Heart left ventricle (tissue), 16 donors: ENCODE measurements at regions not wholly inside any gene's neighbourhood (a gene's known extent, or its start where the extent isn't known, plus 50 kb on each side); places are given as distances from the start of the nearest gene placed in this dataset.

Experiments used
- ATAC-seq, 4 donors: fragments of 200-7000 bp; cut with Tn5 transposase; one replicate each; pipeline ENCODE4 v1.9.1; 2020 to 2022; ENCODE audit warnings: moderate library complexity in 4 of 4, mild to moderate bottlenecking in 3 of 4, moderate number of reproducible peaks in 1 of 4
- DNase-seq, 5 donors: peaks; one replicate each; pipeline ENCODE4 v3.0.0-alpha.2; 2020
- H3K27ac ChIP-seq, 12 donors: fragments of 200-600 bp; sonication (generic) in 4 of 12; one replicate each; pipeline versions ENCODE4 v1.5.0 to v1.8.0; 2016 to 2022; ENCODE audit warnings: mild to moderate bottlenecking in 2 of 12
- H3K27me3 ChIP-seq, 9 donors: fragments of 200-600 bp; sonication (generic) in 2 of 9; one replicate each; pipeline versions ENCODE4 v1.5.1 to v1.8.0; 2016 to 2022; ENCODE audit warnings: mild to moderate bottlenecking in 3 of 9
- H3K36me3 ChIP-seq, 9 donors: fragments of 200-600 bp; sonication (generic) in 2 of 9; one replicate each; pipeline versions ENCODE4 v1.5.0 to v1.8.0; 2018 to 2022; ENCODE audit warnings: mild to moderate bottlenecking in 2 of 9
- H3K4me1 ChIP-seq, 12 donors: fragments of 200-600 bp; sonication (generic) in 4 of 12; one replicate each; pipeline versions ENCODE4 v1.5.0 to v1.8.0; 2016 to 2022; ENCODE audit warnings: mild to moderate bottlenecking in 3 of 12
- H3K4me3 ChIP-seq, 12 donors: fragments of 200-600 bp; sonication (generic) in 4 of 12; one replicate each; pipeline versions ENCODE4 v1.5.0 to v1.8.0; 2017 to 2022; ENCODE audit warnings: mild to moderate bottlenecking in 9 of 12, moderate library complexity in 4 of 12
- H3K9me3 ChIP-seq, 12 donors: fragments of 200-600 bp; sonication (generic) in 4 of 12; one replicate each; pipeline versions ENCODE4 v1.5.0 to v1.8.0; 2016 to 2022; ENCODE audit warnings: mild to moderate bottlenecking in 1 of 12
- POLR2A ChIP-seq, 2 donors: fragments of 450-650 bp; IDR thresholded peaks; one replicate each; pipeline ENCODE4 v1.6.1; 2017; ENCODE audit warnings: antibody characterized with exemption in 2 of 2, mild to moderate bottlenecking in 2 of 2, moderate library complexity in 2 of 2
- WGBS, 4 donors: extraction: QIAGEN DNeasy Blood & Tissue Kit in 2 of 4; methylation state at CpG; one replicate each; pipeline versions ENCODE4 v1.1.5 to v1.1.7; 2013 to 2018; 5-methylcytosine and 5-hydroxymethylcytosine counted together
- intact Hi-C, 10 donors: fragments of 100-400 bp; cut with DNase I; formaldehyde crosslinking; loops; one replicate each; pipeline versions ENCODE4 v1.11.1 to v1.14.2; 2022
- TF ChIP-seq, protein P1 (sequence below), 12 donors: fragments of 200-600 bp; sonication (generic) in 4 of 12; IDR thresholded peaks; one replicate each; pipeline versions ENCODE4 v1.5.0 to v1.8.0; 2018 to 2022; ENCODE audit warnings: antibody characterized with exemption in 12 of 12, mild to moderate bottlenecking in 5 of 12
- donor health status: ischemic (EF 13 %, LVEDD 7.1; RV severe dilation, severe dysfunction).
- donor health status: healthy with polysubstance abuse.
- donor health status: DM: no; HTN: yes; CAD: no.
- donor health status: DM: no; HTN: no; CAD: no.
- donor health status: ischemic (EF 25% LVEDD 6.9; RV normal size, moderate dysfunction).
- donor health status: ischemic (EF 25% LVEDD 5.7; RV mildly dilated, moderate dysfunction).
- donor health status: healthy.
- donor health status: DM: yes; HTN: yes; CAD: no.
- donor health status: ischemic (EF 35%, LVEDD 5.7; RV mildly dilated, moderate dysfunction).
- donor health status: nonischemic (EF 11% LVEDD 7.7; RV severe dilation, severe dysfunction).
- donor health status: DM: yes; HTN: yes; CAD: no.
- donor health status: PGD.
- donor health status: ischemic (EF 29% LVEDD 5.4; RV normal size, mild dysfunction).
- donor health status: nonischemic (EF 23%, LVEDD 6.1; RV moderate dilation, normal function).

DNA sequence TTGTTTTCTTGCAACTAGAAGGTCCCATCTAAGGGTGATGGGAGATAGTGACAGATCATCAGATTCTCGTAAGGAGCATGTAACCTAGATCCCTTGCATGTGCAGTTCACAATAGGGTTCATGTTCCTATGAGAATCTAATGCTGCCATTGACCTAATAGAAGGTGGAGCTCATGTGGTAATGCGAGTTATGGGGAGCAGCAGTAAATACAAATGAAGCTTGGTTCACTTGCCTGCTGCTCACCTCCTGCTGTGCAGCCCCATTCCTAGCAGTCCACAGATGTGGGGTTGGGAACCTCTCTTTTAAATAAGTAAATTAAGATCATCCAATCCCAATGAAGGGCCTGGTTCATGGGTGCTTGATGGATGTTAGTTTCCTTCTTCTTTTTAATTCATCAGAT lies 148.7 kb upstream of the ATP1B1 start:
- intact Hi-C loops: loop anchor here in 1 of 10 donors (2.0 kb wide), 1 partner anchor 63 kb away; no protein-coding TSS in a partner anchor
- Histone ChIP-seq H3K4me3 (no peak overlapping the region), H3K27ac (no peak overlapping the region), H3K27me3 (no peaks in the 10 kb centered on the region), H3K9me3 (peaks cover 0 to 5% (median 0%) of the 10 kb centered on the region in 12 donors), H3K4me1 (peaks cover 0 to 13% (median 0%) of the 10 kb centered on the region in 12 donors), H3K36me3 (no peaks in the 10 kb centered on the region)
- DNase-seq: no peak
- TF ChIP-seq POLR2A (IDR thresholded peaks at IDR 0.05): no peak
- TF ChIP-seq, protein P1, sequence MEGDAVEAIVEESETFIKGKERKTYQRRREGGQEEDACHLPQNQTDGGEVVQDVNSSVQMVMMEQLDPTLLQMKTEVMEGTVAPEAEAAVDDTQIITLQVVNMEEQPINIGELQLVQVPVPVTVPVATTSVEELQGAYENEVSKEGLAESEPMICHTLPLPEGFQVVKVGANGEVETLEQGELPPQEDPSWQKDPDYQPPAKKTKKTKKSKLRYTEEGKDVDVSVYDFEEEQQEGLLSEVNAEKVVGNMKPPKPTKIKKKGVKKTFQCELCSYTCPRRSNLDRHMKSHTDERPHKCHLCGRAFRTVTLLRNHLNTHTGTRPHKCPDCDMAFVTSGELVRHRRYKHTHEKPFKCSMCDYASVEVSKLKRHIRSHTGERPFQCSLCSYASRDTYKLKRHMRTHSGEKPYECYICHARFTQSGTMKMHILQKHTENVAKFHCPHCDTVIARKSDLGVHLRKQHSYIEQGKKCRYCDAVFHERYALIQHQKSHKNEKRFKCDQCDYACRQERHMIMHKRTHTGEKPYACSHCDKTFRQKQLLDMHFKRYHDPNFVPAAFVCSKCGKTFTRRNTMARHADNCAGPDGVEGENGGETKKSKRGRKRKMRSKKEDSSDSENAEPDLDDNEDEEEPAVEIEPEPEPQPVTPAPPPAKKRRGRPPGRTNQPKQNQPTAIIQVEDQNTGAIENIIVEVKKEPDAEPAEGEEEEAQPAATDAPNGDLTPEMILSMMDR (IDR thresholded peaks at IDR 0.05): no peak
- no peak for ATAC-seq
- 96 to 100% (median 98%) methylated on average over 2 of the region's 2 CpGs for WGBS, 4 donors

DNA sequence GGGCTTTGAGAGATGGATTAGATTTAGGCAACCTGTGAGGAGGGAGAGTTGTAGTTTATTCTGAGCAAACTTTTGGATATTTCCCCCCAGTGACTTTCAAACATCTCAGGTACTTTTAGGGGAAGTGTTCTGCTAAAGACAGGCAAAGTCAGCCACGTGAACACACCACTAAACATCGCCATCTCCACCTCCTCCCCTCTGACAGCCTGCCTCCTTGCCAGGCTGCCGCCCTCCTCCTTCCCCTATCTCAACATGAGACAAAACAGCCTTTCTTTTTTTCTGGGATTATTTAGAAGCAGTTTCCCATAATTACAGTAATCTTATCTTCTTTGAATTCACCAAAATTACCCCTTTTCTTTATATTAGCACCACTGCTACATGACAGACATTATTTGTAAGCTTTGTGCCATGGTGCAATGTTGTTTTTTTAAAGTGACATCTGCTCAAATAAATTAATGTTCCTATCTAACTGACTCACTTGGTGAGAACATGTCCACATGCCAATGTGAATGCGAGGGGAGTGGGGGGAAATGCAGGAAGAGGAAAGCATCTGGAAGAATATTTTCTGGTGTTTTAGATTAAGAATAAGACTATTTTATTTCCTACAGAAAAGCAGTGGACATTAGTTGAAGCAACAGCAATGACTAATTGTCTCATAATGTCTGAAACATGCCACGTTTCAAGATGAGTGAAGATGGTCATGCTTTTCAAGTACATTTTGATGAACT lies 147.8 kb upstream of the ATP1B1 start:
- Histone ChIP-seq H3K4me3 (no peak overlapping the region), H3K27ac (peak overlapping the region in 1 of 12 donors; percentile 29), H3K27me3 (no peaks in the 10 kb centered on the region), H3K36me3 (no peaks in the 10 kb centered on the region), H3K4me1 (peaks cover 0 to 13% (median 0%) of the 10 kb centered on the region in 12 donors), H3K9me3 (peaks cover 0 to 3% (median 0%) of the 10 kb centered on the region in 12 donors)
- intact Hi-C loops: loop anchor here in 1 of 10 donors (2.0 kb wide), 1 partner anchor 64 kb away; no protein-coding TSS in a partner anchor
- DNase-seq (no peak), ATAC-seq (peak in 1 of 4 donors; percentile 65)
- TF ChIP-seq POLR2A (IDR thresholded peaks at IDR 0.05): no peak
- TF ChIP-seq, protein P1 (IDR thresholded peaks at IDR 0.05): no peak
- WGBS, 4 donors: 43 to 65% (median 53%) methylated on average over 5 of the region's 5 CpGs

DNA sequence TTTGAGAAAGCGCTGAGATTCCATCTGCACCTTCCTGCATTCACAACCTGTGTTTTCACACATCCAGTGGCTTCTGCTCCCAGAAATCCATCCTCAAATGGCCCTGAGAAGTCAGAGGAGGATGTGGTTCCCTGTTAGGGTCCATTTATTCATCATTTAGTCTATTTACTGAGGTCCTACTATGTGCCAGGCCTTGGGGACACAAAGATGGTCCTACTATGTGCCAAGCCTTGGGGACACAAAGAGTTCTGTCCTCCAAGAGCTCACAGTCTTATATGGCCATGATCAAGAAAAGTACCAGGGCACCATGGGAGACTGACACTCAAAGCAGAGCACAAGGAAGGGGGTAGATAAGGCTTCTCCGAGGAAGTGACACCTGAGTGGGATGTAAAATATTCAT lies 147.1 kb upstream of the ATP1B1 start:
- WGBS, 4 donors: 82 to 95% (median 90%) methylated on average over 2 of the region's 2 CpGs
- ATAC-seq (no peak), DNase-seq (no peak)
- Histone ChIP-seq H3K9me3 (no peaks in the 10 kb centered on the region), H3K36me3 (no peaks in the 10 kb centered on the region), H3K27ac (peak overlapping the region in 1 of 12 donors; percentile 29), H3K4me3 (no peak overlapping the region), H3K27me3 (no peaks in the 10 kb centered on the region), H3K4me1 (peaks cover 0 to 13% (median 0%) of the 10 kb centered on the region in 12 donors)
- TF ChIP-seq POLR2A (IDR thresholded peaks at IDR 0.05): no peak
- TF ChIP-seq, protein P1 (IDR thresholded peaks at IDR 0.05): no peak
- intact Hi-C loops: loop anchor here in 1 of 10 donors (2.0 kb wide), 1 partner anchor 65 kb away; no protein-coding TSS in a partner anchor

DNA sequence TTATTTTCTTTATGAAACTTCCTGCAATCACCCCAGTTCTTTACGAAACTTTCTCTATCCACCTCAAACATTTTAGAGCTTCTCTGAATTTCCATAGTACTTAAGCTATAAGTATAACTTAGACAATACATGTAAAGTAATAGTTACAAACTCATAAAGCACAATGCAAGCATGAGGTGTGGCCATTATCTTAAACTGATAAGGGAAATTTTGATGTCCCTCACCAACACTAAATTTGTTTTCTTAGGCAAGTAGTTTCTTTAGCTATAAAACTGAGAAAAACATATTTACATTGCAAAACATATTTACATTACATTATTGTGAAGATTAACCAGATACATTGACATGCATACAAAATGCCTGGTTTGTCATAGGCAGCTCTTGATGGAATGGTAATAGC lies 146.4 kb upstream of the ATP1B1 start:
- peaks cover 0 to 13% (median 0%) of the 10 kb centered on the region in 12 donors for H3K4me1 ChIP-seq
- TF ChIP-seq, protein P1 (IDR thresholded peaks at IDR 0.05): no peak
- TF ChIP-seq POLR2A (IDR thresholded peaks at IDR 0.05): no peak
- no peaks in the 10 kb centered on the region for H3K27me3 ChIP-seq
- no peaks in the 10 kb centered on the region for H3K9me3 ChIP-seq
- H3K36me3 ChIP-seq: no peaks in the 10 kb centered on the region
- 94 to 100% (median 96%) methylated on average over 1 of the region's 1 CpG for whole genome bisulfite sequencing, 4 donors
- no peak for DNase-seq
- intact Hi-C loops: no loop called here
- no peak for ATAC-seq
- no peak overlapping the region for H3K4me3 ChIP-seq
- H3K27ac ChIP-seq: no peak overlapping the region
